NCI-H2107 treated with DMSO at 0.1 percent for 48 hours (cell line): ENCODE measurements at regions not wholly inside any gene's neighbourhood (a gene's known extent, or its start where the extent isn't known, plus 50 kb on each side); places are given as distances from the start of the nearest gene placed in this dataset.
"Not testable (repeated sequence)": the region's sequence is repeated elsewhere in the genome, so short reads cannot be mapped to it uniquely, and the experiment has no call there.

Experiments used
- DNase-seq: peaks from one replicate; lab custom pipeline; 2025; ENCODE audit not compliant: unreplicated experiment; lab: John Stamatoyannopoulos, UW

DNA sequence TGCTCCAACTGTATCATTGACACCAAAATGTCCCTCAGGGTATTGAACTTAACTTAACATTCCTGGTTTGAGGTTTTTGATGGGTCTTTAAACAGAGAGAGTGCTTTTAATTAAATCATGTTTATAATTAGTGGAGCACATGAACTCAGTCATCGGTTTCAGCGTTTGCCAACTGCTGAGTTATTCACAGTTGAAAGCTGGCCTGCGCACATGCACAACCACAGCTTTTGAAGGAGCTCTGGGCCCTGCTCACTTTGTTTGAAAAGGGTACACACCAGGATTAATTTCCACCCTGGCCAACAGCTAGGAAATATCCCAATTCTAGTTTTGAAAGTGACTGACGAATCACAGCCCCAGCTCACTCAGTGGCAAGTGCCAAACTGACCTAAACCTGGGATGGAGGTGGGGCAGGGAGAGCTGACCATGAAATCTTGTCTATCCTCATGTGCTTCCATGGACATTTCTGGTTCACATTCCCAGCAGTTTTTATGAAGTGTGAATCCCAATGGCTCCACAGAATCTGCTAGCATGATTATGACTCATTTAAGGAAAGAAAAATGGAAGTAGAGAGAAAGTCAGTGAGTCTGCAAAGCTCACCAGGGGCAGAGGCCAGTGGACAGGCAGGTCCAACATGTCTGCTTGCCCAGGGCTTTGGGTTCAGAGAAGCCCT lies 247.8 kb downstream of the FNDC1 start:
- DNase-seq = no peak

DNA sequence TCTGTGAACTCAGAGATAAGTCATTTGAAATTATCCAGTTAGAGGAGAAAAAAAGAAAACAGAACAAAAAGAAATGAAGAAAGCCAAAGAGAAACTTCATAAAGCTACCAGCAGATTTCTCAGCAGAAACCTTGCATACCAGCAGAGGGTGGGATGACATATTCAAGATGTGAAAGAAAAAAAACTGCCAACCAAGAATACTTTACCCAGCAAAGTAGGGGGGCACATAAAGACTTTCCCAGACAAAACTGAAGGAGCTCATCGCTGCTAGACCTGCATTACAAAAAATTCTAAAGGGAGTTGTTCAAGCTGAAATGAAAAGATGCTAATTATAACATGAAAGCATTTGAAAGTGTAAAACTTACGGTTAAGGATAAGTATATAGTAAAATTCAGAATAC lies 246.3 kb downstream of the FNDC1 start:
- DNase-seq = no peak

DNA sequence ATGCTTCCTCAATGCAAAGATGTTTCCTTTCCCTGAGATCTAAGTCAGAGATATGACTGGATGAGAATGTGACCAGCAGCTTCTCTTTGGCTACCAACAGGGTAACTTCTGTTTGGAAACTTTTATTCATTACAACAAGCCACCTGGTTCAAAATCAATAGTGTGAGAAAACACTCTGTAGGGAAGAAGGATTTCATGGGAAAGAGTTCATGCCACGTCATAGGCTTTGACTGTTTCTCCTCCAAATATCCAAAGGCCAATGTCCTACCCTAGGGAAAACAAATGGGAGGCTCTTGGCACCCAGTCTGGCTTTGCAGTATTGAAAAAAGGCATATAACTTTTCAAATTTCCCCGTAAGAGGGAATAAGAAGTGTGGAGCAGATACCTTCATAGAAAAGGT lies 245.5 kb downstream of the FNDC1 start:
- DNase-seq = no peak

DNA sequence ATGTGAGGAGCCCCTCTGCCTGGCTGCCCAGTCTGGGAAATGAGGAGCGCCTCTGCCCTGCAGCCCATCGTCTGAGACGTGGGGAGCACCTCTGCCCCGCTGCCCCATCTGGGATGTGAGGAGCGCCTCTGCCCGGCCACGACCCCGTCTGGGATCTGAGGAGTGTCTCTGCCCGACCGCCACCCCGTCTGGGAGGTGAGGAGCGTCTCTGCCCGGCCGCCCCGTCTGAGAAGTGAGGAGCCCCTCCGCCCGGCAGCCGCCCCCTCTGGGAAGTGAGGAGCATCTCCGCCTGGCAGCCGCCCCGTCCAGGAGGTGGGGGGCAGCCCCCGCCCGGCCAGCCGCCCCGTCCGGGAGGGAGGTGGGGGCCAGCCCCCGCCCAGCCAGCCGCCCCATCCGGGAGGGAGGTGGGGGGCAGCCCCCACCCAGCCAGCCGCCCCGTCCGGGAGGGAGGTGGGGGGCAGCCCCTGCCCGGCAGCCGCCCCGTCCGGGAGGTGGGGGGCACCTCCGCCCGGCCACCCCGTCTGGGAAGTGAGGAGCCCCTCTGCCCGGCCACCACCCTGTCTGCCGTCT lies 238.1 kb downstream of the FNDC1 start:
- DNase-seq = not testable (repeated sequence)

DNA sequence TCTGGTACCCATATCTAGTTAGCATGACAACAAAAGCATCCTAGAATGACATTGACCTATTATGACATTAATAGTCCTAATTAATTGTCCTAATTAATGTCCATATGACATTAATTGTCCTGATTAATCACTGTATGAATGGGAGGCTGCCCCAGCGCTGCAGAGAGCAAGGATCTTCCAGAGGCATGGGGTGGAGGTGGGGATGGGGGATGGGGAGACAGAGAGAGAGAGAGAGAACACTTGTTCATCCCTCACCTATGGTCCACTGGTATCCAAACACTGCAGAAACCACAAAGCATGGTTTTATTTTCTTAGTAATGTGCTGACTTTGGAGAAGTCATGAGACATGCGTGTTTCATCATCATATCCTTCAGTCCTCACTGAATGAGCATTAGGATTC lies 235.1 kb downstream of the FNDC1 start:
- DNase-seq = no peak

DNA sequence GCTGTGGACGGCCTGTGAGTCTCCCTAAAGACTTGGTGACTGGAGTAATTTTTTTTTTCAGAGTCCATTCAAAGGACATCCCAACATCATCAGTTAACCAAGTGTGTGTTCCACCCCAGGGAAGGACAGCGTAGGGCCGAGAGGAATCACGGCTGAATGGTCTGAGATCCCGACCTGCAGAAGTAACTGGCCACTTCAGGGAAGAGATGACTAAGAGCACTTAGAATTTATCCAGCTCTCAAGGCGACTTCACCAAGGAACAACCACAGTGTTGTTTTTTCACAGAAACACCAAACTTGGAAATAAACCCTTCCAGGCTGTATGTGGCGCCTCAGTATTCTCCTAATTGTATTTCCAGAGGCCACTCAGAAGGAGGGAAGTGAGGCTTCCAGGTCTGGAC lies 231.6 kb downstream of the FNDC1 start:
- no peak for DNase-seq

DNA sequence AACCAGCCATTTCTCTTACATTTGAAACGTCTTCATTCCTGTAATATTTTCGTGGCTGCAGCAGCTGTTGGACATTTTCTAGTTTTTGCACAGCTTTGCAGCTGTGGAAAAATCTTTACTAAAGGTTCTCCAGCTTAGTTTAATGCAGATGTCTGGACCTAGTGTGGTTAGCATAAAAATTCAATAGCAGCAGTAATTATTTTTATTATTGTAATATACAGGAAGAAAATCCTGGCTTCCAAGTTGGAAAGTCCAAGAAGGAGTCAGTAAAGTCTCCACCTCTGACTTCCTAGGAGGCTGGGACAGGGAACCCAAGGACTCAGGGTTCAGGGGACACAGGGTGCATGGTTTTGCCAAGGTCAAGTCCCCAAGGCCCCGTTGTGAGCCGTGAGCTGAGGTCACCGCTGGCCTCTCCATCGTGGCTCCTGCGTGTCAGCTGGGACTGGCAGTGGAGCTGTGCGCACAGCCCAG lies 230.6 kb downstream of the FNDC1 start:
- DNase-seq = no peak

DNA sequence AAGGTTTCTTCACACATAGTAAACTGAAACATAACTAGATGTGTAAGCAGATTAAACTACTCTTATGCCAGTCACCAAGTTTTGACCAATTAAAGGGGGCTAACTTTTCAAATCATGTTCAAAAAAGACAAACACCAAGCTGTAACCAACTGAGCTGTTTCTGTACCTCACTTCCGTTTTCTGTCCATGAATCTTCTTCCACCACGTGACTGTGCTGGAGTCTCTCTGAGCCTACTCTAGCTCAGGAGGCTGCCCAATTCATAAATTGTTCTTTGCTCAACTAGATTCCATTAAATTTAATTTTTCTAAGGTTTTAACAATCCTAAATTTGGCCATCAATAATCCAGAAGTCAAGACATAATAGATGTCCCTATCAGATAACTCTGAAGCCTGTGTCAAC lies 229.4 kb downstream of the FNDC1 start:
- DNase-seq = no peak

DNA sequence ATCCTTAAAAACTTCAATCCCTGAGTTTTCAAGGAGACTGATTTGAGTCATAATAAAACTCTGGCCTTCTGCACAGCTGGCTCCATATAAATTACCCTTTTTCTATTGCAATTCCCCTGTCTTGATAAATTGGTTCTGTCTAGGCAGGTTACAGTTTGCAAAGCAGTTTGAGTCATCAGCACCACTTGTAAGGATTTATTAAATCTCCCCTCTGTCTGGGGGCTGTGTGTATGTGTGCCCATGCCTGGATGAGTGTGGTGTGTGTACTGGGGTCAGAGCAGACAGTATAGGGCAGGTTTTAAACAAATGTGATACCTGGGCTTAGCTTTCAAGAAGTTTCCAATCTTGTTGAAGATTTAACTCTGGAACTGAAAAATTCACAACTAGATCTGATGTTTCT lies 228.6 kb downstream of the FNDC1 start:
- DNase-seq = no peak

DNA sequence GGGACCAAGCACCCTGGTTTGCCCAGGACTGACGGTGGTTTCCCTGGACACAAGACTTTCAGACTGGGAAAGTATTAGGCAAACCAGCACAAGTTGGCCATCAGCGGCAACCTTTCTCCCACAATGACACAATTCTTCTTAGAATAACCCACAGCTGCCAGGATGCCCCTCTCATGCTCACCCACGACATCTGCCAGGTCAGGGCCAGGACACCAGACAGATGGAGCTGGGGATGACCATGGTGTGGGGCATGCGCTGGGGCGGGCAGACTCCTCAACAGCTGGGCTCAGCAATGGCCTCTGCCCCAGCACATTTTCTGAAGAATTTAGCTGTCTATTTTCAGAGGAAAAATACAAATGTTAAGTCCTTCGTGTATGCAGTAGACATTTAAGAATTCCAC lies 226.4 kb downstream of the FNDC1 start:
- no peak for DNase-seq

DNA sequence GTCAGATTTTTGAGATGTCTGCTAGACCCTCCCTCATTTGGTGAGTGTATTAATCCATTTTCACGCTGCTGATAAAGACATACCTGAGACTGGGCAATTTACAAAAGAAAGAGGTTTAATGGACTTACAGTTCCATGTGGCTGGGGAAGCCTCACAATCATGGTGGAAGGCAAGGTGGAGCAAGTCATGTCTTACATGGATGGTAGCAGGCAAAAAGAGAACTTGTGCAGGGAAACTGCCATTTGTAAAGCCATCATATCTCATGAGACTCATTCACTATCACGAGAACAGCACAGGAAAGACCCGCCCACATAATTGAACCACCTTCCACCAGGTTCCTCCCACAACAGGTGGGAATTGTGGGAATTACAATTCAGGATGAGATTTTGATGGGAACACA lies 223.5 kb downstream of the FNDC1 start:
- DNase-seq = not testable (repeated sequence)

DNA sequence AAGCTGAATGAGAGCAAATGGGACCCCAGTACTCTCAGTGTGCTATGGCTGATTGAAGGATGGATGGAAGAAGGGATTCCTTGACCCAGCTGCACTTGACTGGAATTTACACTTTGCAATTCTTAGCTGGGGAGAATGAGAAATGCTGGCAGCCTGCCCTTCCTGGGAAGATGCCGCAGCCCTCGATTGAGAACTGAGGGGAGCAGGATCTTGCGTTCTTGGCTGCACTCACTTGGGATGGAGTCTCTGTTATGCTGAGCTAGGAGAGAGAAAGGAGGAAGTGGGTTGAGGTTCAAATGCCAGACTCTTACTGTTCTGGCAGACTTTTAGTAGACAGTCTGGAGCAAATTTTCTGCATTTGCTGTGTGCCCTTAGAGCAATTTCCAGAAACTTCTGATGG lies 221.2 kb downstream of the FNDC1 start:
- no peak for DNase-seq

DNA sequence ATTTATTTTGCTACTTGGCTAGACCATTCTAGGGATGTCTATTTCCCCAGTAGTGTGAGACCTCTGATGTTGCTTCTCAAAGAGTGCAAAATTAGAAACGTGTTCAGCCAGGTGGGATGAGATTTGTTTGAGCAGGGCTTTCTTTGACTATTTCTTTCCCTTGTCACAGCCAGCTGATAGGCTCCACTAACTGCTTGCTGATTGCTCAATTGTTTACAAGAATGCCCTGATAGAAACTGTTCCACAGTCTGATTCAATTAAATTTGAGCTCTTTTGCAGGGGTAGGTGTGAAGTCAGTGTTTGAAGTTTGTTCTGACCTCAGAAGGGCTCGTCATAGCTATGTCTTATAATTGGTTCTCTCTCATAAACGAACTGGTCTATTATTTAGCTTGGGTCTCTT lies 220.5 kb downstream of the FNDC1 start:
- DNase-seq = no peak

DNA sequence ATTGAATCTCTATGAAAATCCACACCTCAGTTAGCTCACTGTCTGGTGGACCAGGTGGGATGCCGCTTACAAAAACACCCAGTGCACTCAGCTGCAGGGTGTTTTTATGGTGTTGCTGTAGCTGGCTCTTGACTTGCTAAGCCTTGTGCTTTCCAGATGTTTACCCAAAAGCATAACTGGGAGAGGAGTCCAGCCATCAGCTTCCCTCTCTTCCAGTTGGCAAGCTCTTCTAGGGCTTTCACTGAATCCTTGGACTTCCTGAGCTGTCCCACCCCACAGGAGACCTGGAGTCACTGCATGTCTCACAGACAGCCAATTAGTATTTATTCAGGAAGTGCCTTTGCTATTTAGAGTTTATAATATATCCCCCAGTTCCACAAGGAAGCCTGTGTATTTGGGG lies 210.9 kb downstream of the FNDC1 start:
- DNase-seq = no peak

DNA sequence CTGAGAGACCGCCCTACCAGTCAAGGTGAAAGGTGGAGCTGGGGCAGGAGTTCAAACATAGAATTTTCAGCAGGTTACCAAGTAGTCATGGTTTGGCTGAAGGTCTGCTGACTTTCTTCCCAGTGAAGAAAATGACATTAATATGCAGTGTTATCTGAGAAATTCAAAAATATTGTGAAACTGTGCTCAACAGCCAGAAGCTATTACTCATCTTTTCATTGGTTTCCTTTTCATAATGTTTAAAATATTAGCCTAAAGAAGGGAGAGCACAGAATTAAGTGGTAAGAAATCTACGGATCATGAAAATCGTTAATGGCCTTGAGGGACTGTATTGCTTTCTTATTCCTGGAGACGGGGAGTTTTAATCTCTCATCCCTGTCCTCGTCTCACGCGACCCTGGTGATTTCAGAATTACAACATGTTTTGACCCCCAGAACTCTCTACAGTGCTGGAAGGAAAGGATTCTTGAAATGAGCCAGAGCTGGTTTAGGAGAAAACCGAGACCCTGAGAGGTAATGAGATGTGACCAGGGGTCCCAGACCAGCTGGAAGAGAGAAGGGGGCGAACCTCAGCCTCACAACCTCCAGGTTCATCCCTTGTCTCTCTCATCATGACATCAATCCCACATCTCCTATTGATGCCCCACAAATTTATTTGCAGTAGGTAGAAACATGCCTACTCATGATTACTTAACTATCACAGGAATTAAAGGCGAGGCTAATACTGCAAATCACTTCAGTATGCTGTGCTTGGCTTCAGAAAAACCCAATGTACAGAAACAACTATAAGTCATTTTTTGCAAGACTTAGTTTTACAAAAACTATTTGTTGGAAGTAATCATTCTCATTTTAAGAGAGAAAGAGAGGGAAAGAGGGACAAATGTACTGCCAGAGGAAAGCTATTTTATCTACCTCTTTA lies 209.5 kb downstream of the FNDC1 start:
- DNase-seq = no peak

DNA sequence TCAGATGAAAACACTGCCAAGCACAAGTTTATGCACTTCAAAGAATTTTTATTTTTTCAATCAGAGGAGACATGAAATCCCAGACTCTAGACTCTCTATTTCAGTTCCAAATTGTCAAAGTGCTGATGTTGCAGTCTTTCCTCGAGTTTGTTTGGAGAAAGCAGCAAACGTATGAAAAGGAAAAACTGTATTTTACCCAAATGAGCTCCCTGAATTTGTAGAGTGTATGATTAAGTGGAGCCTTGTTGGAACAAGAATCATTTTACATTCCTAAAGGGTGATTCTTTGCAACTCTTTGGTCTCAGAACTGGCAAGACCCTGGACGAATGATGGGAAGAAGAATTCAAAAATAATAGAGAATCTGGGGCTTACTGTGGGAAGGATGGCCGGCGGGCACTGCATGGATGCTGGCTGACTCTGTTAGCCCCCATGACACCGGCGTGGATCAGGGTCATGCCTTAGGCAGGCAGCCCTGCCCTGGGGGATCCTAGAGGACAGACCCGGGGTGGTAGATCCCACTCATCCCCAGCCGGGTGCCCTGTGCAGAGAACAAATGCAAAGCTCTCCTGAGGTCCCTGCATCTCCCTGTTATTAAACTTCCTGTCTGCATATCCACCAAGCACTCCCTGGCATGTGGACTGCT lies 207.4 kb downstream of the FNDC1 start:
- DNase-seq = no peak

DNA sequence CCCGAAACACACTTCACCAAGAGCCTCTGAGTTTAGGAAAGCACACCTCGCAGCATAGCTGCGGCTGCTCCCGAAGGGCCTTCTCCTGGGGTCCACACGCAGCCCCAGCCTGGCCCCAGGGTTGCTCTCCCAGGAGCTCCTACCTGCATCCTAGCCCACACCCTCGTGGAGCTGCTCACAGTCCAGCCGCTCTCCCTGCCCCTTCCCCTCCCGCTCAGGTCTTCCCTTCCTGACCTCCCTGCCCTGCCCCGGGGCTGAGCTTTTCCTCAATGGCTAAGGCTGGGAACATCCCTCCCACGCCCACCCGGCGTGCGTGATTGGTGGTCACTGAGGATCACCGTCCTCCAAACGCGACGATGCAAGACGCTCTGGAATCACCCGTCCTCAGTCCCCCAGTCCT lies 205.8 kb downstream of the FNDC1 start:
- DNase-seq = no peak

DNA sequence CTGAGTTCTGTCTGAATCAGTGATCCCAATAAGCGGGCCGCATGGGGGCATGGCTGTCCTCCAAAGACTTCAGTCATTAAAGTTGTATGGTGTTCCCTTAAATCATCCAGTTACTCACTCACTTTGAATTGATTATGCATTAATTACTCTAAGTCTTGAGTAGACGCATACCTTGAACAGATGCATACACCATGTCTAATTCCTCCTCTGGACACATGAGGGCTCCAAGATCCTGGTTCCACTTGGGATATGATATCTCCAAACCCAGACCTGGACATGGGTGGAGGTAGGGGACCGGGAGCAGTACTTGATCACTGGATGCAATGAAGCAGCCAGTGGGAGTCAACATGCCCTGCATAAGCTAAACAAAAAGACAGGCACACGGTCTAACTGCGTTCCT lies 204.5 kb downstream of the FNDC1 start:
- DNase-seq = no peak

DNA sequence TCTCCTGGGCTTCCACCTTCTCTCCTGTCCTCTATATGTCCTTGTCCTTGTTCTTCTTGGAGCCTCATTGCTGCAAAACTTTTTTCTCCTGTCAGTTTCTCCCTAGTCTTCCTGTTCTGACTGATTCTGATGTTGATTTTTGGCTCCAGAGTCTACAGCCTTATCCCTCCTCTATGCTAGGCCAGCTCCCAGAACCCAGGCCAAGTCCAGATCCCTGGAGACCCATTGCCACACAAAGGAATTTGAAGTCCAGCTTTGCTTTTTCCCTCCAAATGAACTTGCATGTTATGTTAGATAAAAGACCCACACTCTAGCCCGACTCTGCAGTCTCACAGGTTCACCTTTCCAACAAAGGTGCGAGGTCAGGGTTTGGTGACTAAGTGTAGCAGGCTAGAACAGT lies 203.1 kb downstream of the FNDC1 start:
- DNase-seq = no peak

DNA sequence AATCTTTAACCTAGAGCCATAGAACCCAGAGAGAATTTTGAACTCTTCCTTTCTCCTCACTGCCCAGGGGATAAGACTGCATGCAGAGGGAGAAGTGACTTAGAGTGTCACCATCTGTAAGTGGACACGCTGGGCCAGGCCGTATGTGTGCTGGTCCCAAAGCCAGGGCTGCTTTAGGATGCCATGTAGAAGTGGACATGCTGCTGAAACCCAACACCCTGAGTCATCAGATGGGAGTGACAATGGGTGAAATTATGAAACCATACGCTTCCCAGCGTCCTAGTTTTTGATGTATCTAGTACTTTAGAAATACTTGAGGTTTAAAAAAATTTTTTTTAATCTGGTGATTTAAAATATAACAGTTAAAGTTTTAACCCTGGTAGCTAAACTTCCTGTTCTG lies 191.1 kb downstream of the FNDC1 start:
- DNase-seq = no peak

DNA sequence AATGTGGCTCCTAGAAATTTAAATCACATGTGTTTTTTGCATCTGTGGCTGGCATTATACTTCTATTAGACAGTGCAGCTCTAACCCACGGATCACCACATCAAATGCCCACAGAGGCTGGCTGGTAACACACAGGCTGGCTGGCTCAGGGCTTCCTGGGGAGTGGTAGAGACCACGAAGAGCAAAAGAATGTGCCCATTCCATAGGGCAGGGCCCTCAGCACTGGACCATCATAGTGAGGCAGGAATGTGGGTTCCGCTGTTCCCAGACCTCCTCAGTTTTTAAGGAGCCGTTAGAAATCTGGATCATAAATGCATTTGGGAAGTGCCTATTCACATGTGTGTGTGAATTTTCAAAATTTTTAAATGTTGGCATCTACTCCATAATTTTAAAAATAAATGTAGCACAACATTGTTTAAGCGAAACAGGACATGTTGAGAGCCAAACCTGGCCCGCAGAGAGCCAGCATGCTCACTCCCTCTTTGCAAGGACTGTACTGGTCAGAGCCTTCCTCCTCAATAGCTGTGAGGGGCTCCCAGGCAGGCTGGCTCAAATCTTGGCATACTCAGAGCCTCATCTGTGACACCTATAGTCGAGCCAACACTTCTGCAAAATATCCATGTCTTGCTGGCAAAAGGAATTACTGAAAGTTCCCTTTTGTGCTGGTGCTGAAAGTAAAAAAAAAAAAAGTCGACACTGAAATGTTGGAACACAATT lies 190.5 kb downstream of the FNDC1 start:
- no peak for DNase-seq
